SK-N-SH (cell line): ENCODE measurements at regions not wholly inside any gene's neighbourhood (a gene's known extent, or its start where the extent isn't known, plus 50 kb on each side); places are given as distances from the start of the nearest gene placed in this dataset.

Source experiments
- CTCF ChIA-PET: fragments of 300-600, 350-600 bp; formaldehyde crosslinking; extraction: SDS; loops from one replicate; lab custom pipeline; 2021; lab: Yijun Ruan, JAX
- POLR2A ChIA-PET: fragments of 350-600 bp; sonication (Branson Sonifier 250); formaldehyde crosslinking; extraction: SDS; loops from one replicate; lab custom pipeline; 2020; ENCODE audit warnings: antibody characterized with exemption, inconsistent platforms; lab: Yijun Ruan, JAX
- DNase-seq: peaks from one replicate; pipeline ENCODE4 v3.0.0; 2012
- H2AFZ ChIP-seq: fragments of 200-600 bp; sonication (generic); 2 replicates; pipeline ENCODE4 v1.8.1; 2016; ENCODE audit warnings: antibody characterized with exemption, mild to moderate bottlenecking, low read depth
- H3F3A ChIP-seq: fragments of 200-600 bp; sonication (generic); replicated peaks from 2 replicates; pipeline ENCODE3; 2016; ENCODE audit warnings: antibody characterized with exemption, mild to moderate bottlenecking; ENCODE audit not compliant: insufficient read depth
- H3K27ac ChIP-seq, 2 experiments: fragments of 200-500 bp in 1 of 2; fragments of 200-600 bp in 1 of 2; sonication (Bioruptor generic) in 1 of 2; sonication (generic), shearing (Covaris generic) in 1 of 2; 2 replicates each; pipeline versions ENCODE4 v1.5.1 to v1.6.1; 2014 to 2016; ENCODE audit warnings: low read depth in 2 of 2, inconsistent platforms in 1 of 2, low read length in 1 of 2, mild to moderate bottlenecking in 1 of 2, mixed read lengths in 1 of 2
- H3K27me3 ChIP-seq: fragments of 200-600 bp; sonication (generic), shearing (Covaris generic); 2 replicates; pipeline ENCODE4 v1.6.1; 2016; ENCODE audit warnings: mixed run types; ENCODE audit not compliant: insufficient read depth
- H3K36me3 ChIP-seq, 2 experiments: fragments of 200-500 bp in 1 of 2; fragments of 200-600 bp in 1 of 2; sonication (Bioruptor generic) in 1 of 2; sonication (generic) in 1 of 2; replicated peaks in 1 of 2; 2 replicates each; pipeline versions ENCODE3 to v1.5.1; 2014 to 2016; ENCODE audit warnings: low read length in 1 of 2, mild to moderate bottlenecking in 1 of 2; ENCODE audit not compliant: insufficient read depth in 2 of 2, control insufficient read depth in 1 of 2
- H3K4me1 ChIP-seq, 2 experiments: fragments of 200-500 bp in 1 of 2; fragments of 200-600 bp in 1 of 2; sonication (Bioruptor generic) in 1 of 2; sonication (generic), shearing (Covaris generic) in 1 of 2; 2 replicates each; pipeline versions ENCODE4 v1.5.1 to v1.6.1; 2014 to 2016; ENCODE audit warnings: low read depth in 1 of 2, low read length in 1 of 2, mixed run types in 1 of 2; ENCODE audit not compliant: insufficient read depth in 2 of 2, control insufficient read depth in 1 of 2
- H3K4me2 ChIP-seq: fragments of 200-600 bp; sonication (generic), shearing (Covaris generic); 2 replicates; pipeline ENCODE4 v1.6.1; 2017; ENCODE audit warnings: mixed run types
- H3K4me3 ChIP-seq, 2 experiments: fragments of 200-500 bp in 1 of 2; fragments of 200-600 bp in 1 of 2; sonication (Bioruptor generic) in 1 of 2; sonication (generic), shearing (Covaris generic) in 1 of 2; 2 replicates each; pipeline versions ENCODE4 v1.5.1 to v1.8.1; 2014 to 2016; ENCODE audit warnings: low read depth in 2 of 2, inconsistent platforms in 1 of 2, low read length in 1 of 2, mild to moderate bottlenecking in 1 of 2, mixed read lengths in 1 of 2, moderate library complexity in 1 of 2
- H3K79me2 ChIP-seq: fragments of 200-600 bp; sonication (generic); 2 replicates; pipeline ENCODE4 v1.8.1; 2017; ENCODE audit warnings: mild to moderate bottlenecking; ENCODE audit not compliant: insufficient read depth
- H3K9ac ChIP-seq: fragments of 200-600 bp; sonication (generic); 2 replicates; pipeline ENCODE4 v1.6.1; 2017; ENCODE audit warnings: mixed run types
- H3K9me2 ChIP-seq: fragments of 200-600 bp; sonication (generic); 2 replicates; pipeline ENCODE4 v1.6.1; 2017; ENCODE audit warnings: mixed run types
- H3K9me3 ChIP-seq: fragments of 200-600 bp; sonication (generic); 2 replicates; pipeline ENCODE4 v1.6.1; 2017; ENCODE audit warnings: mixed run types, mild to moderate bottlenecking, moderate library complexity
- H4K20me1 ChIP-seq: fragments of 200-600 bp; sonication (generic); 2 replicates; pipeline ENCODE4 v1.6.1; 2017; ENCODE audit warnings: mild to moderate bottlenecking, mixed run types; ENCODE audit not compliant: insufficient read depth
- ELF1 ChIP-seq: IDR thresholded peaks from 2 replicates; pipeline ENCODE4 v1.4.0; 2012
- EP300 ChIP-seq, 2 experiments: IDR thresholded peaks; 2 replicates each; pipeline versions ENCODE4 v1.4.0 to v1.6.1; 2012; ENCODE audit warnings: borderline replicate concordance in 1 of 2, low read depth in 1 of 2, low read length in 1 of 2
- FOXM1 ChIP-seq: IDR thresholded peaks from 2 replicates; pipeline ENCODE4 v1.4.0; 2012; ENCODE audit warnings: low read depth, mild to moderate bottlenecking
- GATA2 ChIP-seq: sonication (generic); formaldehyde crosslinking; IDR thresholded peaks from 2 replicates; pipeline ENCODE4 v1.5.0; 2020; ENCODE audit warnings: mild to moderate bottlenecking, missing genetic modification reagents
- MAX ChIP-seq: IDR thresholded peaks from 2 replicates; pipeline ENCODE4 v1.4.0; 2012; ENCODE audit warnings: low read depth
- MXI1 ChIP-seq: IDR thresholded peaks from 2 replicates; pipeline ENCODE4 v1.6.1; 2012; ENCODE audit warnings: mild to moderate bottlenecking, low read depth, low read length, improper control_type of control experiment
- NRF1 ChIP-seq: IDR thresholded peaks from 2 replicates; pipeline ENCODE4 v1.6.1; 2012; ENCODE audit warnings: low read depth, mild to moderate bottlenecking, low read length
- PBX3 ChIP-seq: IDR thresholded peaks from 2 replicates; pipeline ENCODE4; 2012
- RAD21 ChIP-seq: IDR thresholded peaks from 2 replicates; pipeline ENCODE4 v1.6.1; 2012; ENCODE audit warnings: mild to moderate bottlenecking, low read length
- REST ChIP-seq: IDR thresholded peaks from 2 replicates; pipeline ENCODE4 v1.6.1; 2012; ENCODE audit warnings: mild to moderate bottlenecking, low read depth, low read length, moderate library complexity
- RXRA ChIP-seq: IDR thresholded peaks from 2 replicates; pipeline ENCODE4 v1.4.0; 2012; ENCODE audit warnings: low read depth, mild to moderate bottlenecking, borderline replicate concordance
- TAF1 ChIP-seq: IDR thresholded peaks from 2 replicates; pipeline ENCODE4 v1.6.1; 2012; ENCODE audit warnings: low read depth, mild to moderate bottlenecking, low read length, moderate library complexity, borderline replicate concordance
- TCF12 ChIP-seq: IDR thresholded peaks from 2 replicates; pipeline ENCODE4 v1.4.0; 2012
- USF2 ChIP-seq: fragments of 150-350 bp; IDR thresholded peaks from 2 replicates; pipeline ENCODE4 v1.6.1; 2017; ENCODE audit warnings: antibody characterized with exemption, low read length, low read depth, borderline replicate concordance
- ZBTB33 ChIP-seq: IDR thresholded peaks from 2 replicates; pipeline ENCODE4 v1.4.0; 2012; ENCODE audit warnings: low read depth, borderline replicate concordance
- WGBS: methylation state at CpG from one replicate; pipeline ENCODE4 v1.1.6; 2017; ENCODE audit warnings: low lambda C conversion rate; 5-methylcytosine and 5-hydroxymethylcytosine counted together

- no peaks in the 10 kb centered on the region for H3K27me3 ChIP-seq
- no peak for TF ChIP-seq MAX
- TF ChIP-seq EP300 (IDR thresholded peaks at IDR 0.05; ENCODE audit: borderline replicate concordance in 1 of 2, low read depth in 1 of 2, low read length in 1 of 2), result no peak
- no peak for TF ChIP-seq ELF1
- TF ChIP-seq REST, result no peak
- TF ChIP-seq NRF1, result no peak
- no peak for TF ChIP-seq GATA2 (CRISPR knock-in tag)
- TF ChIP-seq TCF12, result no peak
- no peaks in the 10 kb centered on the region for H4K20me1 ChIP-seq
- H3K4me3 ChIP-seq, result no peak overlapping the region
- ChIA-PET POLR2A (no interaction called here), CTCF (interaction anchor here (2.1 kb wide), 1 partner anchor 10 kb away, joined by 8 read pairs; no protein-coding TSS in a partner anchor)
- H3K27ac ChIP-seq, result no peak overlapping the region
- H3K9me3 ChIP-seq, result no peaks in the 10 kb centered on the region
- H3F3A ChIP-seq, result no peaks in the 10 kb centered on the region
- no peaks in the 10 kb centered on the region for H3K79me2 ChIP-seq
- H3K36me3 ChIP-seq, result no peaks in the 10 kb centered on the region
- DNase-seq, result no peak
- no peak overlapping the region for H3K4me2 ChIP-seq
- H3K4me1 ChIP-seq, result no peaks in the 10 kb centered on the region
- H2AFZ ChIP-seq, result no peak overlapping the region
- H3K9me2 ChIP-seq, result no peaks in the 10 kb centered on the region
- WGBS, result 35% methylated on average over 8 of the region's 8 CpGs
- no peak overlapping the region for H3K9ac ChIP-seq
Measured at GRCh38 chrX:129116676-129117470, 406.4 kb downstream of the SMARCA1 start.

- H4K20me1 ChIP-seq, result no peaks in the 10 kb centered on the region
- WGBS, result 11% methylated on average over 1 of the region's 1 CpG
- H3K4me3 ChIP-seq, result no peak overlapping the region
- DNase-seq, result no peak
- H3K4me2 ChIP-seq, result no peak overlapping the region
- no peak overlapping the region for H3K9ac ChIP-seq
- H3K27me3 ChIP-seq, result no peaks in the 10 kb centered on the region
- no peaks in the 10 kb centered on the region for H3K9me3 ChIP-seq
- TF ChIP-seq PBX3 (no peak), USF2 (no peak), MAX (no peak), RXRA (no peak), GATA2 (CRISPR knock-in tag) (no peak), ZBTB33 (no peak), TAF1 (no peak), FOXM1 (no peak), RAD21 (no peak), NRF1 (no peak), MXI1 (no peak)
- H3F3A ChIP-seq, result no peaks in the 10 kb centered on the region
- no peaks in the 10 kb centered on the region for H3K36me3 ChIP-seq
- POLR2A ChIA-PET, result no interaction called here
- H3K27ac ChIP-seq, result no peak overlapping the region
- H2AFZ ChIP-seq, result no peak overlapping the region
- H3K9me2 ChIP-seq, result no peaks in the 10 kb centered on the region
- no peaks in the 10 kb centered on the region for H3K79me2 ChIP-seq
- CTCF ChIA-PET, result interaction anchor here (1.0 to 2.1 kb wide), 4 partner anchors 9 to 24 kb away, joined by 3 to 8 read pairs (median 4); no protein-coding TSS in a partner anchor
- H3K4me1 ChIP-seq, result no peaks in the 10 kb centered on the region
Measured at GRCh38 chrX:129115935-129116334, 407.4 kb downstream of the SMARCA1 start.
